NT2/D1 (cell line): ENCODE measurements at regions not wholly inside any gene's neighbourhood (a gene's known extent, or its start where the extent isn't known, plus 50 kb on each side); places are given as distances from the start of the nearest gene placed in this dataset.

Source experiments
- SUZ12 ChIP-seq: IDR thresholded peaks from 2 replicates; pipeline ENCODE4 v1.6.1; 2011; ENCODE audit not compliant: insufficient read length, insufficient read depth; ENCODE audit errors: extremely low read depth
- YY1 ChIP-seq: IDR thresholded peaks from 2 replicates; pipeline ENCODE4 v1.6.1; 2011; ENCODE audit not compliant: insufficient read length, insufficient read depth
- ZNF274 ChIP-seq: IDR thresholded peaks from 2 replicates; pipeline ENCODE4 v1.6.1; 2011; ENCODE audit warnings: mild to moderate bottlenecking, low read depth, low read length

GRCh38 chr3:102353805-102354204 is 81.0 kb upstream of the ZPLD1 start:
- TF ChIP-seq SUZ12 = no peak
- no peak for TF ChIP-seq YY1
- TF ChIP-seq ZNF274 = no peak
